ENCODE measurements at regions not wholly inside any gene's neighbourhood (a gene's known extent, or its start where the extent isn't known, plus 50 kb on each side); places are given as distances from the start of the nearest gene placed in this dataset. TPM values are rescaled to one million over a fixed set of nuclear protein-coding genes. Genes with fewer than 3 reads are reported as not detected.

DNA sequence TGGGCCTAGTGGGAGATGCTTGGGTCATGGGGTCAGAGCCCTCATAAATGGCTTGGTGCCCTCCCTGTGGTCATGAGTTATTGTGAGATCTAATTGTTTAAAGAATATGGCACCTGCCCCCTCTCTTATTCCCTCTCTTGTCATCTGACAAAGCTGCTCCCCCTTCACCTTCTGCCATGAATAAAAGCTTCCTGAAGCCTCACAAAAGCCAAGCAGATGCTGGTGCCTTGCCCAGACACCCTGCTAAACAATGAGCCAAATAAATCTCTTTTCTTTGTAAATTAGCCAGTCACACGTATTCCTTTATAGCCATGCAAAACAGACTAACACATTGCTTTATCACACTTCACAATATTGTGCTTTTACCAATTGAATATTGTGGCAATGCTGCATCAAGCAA, 82.8 kb upstream of the PDE4D start:
- no peak overlapping the region for H3K27ac ChIP-seq (ENCODE audit: low read depth, low read length)
- no peaks in the 10 kb centered on the region for H3K9me3 ChIP-seq (ENCODE audit: control insufficient read depth, insufficient read depth, low read length)
- H3K4me1 ChIP-seq (ENCODE audit: control insufficient read depth, insufficient read depth, low read length), result no peaks in the 10 kb centered on the region
- H3K4me3 ChIP-seq (ENCODE audit: low read depth, low read length), result no peak overlapping the region
- no peaks in the 10 kb centered on the region for H3K36me3 ChIP-seq (ENCODE audit: control insufficient read depth, insufficient read depth, low read length)
- WGBS (ENCODE audit: insufficient coverage), result no CpG with 5 or more reads among the region's 1 CpG
- DNase-seq (ENCODE audit: low read depth in 4 of 6, low spot score in 6 of 6), result no peak
- H3K27me3 ChIP-seq (ENCODE audit: control insufficient read depth, insufficient read depth, low read length), result no peaks in the 10 kb centered on the region

DNA sequence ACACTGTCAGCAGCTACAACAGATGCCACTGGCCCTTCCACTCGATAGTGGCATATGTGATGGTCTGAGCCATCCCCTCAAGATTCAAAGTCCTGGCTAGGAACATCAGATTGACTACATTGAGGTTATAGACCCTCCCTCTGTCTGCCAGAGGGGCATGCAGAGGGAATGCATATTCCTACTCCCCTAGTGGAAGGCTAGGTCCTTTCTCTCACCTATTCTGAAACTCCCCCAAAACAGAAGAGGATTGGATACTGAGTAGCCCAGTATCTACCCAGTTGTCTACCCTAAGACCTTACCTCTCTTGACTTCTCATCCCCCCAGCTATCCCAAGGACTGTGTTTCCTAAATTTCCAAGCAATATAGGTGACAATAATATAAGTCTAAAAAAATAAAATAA, 78.5 kb upstream of the PDE4D start:
- no peaks in the 10 kb centered on the region for H3K9me3 ChIP-seq (ENCODE audit: control insufficient read depth, insufficient read depth, low read length)
- no peaks in the 10 kb centered on the region for H3K4me1 ChIP-seq (ENCODE audit: control insufficient read depth, insufficient read depth, low read length)
- no peak overlapping the region for H3K27ac ChIP-seq (ENCODE audit: low read depth, low read length)
- no peak overlapping the region for H3K4me3 ChIP-seq (ENCODE audit: low read depth, low read length)
- no peak for DNase-seq (ENCODE audit: low read depth in 4 of 6, low spot score in 6 of 6)
- 92% methylated on average over 1 of the region's 1 CpG for WGBS (ENCODE audit: insufficient coverage)
- no peaks in the 10 kb centered on the region for H3K36me3 ChIP-seq (ENCODE audit: control insufficient read depth, insufficient read depth, low read length)
- H3K27me3 ChIP-seq (ENCODE audit: control insufficient read depth, insufficient read depth, low read length), result no peaks in the 10 kb centered on the region

DNA sequence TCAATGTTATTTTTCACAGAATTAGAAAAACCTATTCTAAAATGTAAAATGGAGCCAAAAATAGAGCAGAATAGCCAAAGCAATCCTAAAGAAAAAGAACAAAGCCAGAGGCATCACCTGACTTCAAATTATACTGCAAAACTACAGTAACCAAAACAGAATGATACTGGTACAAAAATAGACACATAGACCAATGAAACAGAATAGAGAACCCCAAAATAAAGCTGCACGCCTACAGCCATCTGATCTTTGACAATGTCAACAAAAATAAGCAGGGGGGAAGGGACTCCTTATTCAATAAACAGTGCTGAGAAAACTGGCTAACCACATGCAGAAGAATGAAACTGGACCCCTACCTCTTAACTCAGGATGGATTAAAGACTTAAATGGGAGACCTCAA, 65.8 kb upstream of the PDE4D start:
- Histone ChIP-seq H3K36me3 (ENCODE audit: control insufficient read depth, insufficient read depth, low read length) (no peaks in the 10 kb centered on the region), H3K27ac (ENCODE audit: low read depth, low read length) (no peak overlapping the region), H3K4me3 (ENCODE audit: low read depth, low read length) (no peak overlapping the region), H3K27me3 (ENCODE audit: control insufficient read depth, insufficient read depth, low read length) (no peaks in the 10 kb centered on the region), H3K4me1 (ENCODE audit: control insufficient read depth, insufficient read depth, low read length) (no peaks in the 10 kb centered on the region), H3K9me3 (ENCODE audit: control insufficient read depth, insufficient read depth, low read length) (no peaks in the 10 kb centered on the region)
- DNase-seq (ENCODE audit: low read depth in 4 of 6, low spot score in 6 of 6), result no peak
- WGBS (ENCODE audit: insufficient coverage), result no CpG with 5 or more reads among the region's 1 CpG

DNA sequence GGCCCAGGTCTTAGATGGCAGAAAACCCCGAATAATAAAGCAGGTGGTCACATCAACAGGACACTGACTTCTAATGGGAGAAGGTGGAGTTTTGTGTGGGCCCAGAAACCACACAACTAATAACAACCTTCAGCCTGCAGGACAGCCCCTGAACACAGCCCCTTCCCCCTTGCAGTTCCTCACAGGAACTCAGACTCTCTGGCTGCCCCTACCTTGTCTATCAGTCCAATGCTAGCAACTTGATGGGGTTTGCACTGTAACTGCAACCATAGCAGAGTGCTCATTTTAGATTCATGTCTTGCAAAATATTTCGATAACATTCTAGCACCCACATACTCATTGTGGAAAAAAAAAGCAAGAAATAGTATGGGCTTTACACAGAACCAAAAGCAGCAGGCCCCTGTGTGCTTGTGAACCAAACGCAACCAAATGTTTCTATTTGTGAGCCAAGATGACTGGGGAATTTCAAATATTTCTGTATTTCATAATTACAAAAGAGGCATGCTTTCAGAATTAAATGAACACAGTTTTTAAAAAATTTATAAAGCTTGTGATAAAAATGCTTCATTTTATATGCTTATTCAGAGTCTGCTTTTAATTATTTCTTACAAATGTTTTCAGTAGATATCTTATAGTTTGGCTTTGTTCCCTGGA, 62.7 kb upstream of the PDE4D start:
- peak in 1 of 6 donors; percentile 57 for DNase-seq (ENCODE audit: low read depth in 4 of 6, low spot score in 6 of 6)
- Histone ChIP-seq H3K27ac (ENCODE audit: low read depth, low read length) (no peak overlapping the region), H3K4me3 (ENCODE audit: low read depth, low read length) (no peak overlapping the region), H3K27me3 (ENCODE audit: control insufficient read depth, insufficient read depth, low read length) (no peaks in the 10 kb centered on the region), H3K36me3 (ENCODE audit: control insufficient read depth, insufficient read depth, low read length) (no peaks in the 10 kb centered on the region), H3K9me3 (ENCODE audit: control insufficient read depth, insufficient read depth, low read length) (no peaks in the 10 kb centered on the region), H3K4me1 (ENCODE audit: control insufficient read depth, insufficient read depth, low read length) (no peaks in the 10 kb centered on the region)
- WGBS (ENCODE audit: insufficient coverage), result no CpG with 5 or more reads among the region's 3 CpGs

DNA sequence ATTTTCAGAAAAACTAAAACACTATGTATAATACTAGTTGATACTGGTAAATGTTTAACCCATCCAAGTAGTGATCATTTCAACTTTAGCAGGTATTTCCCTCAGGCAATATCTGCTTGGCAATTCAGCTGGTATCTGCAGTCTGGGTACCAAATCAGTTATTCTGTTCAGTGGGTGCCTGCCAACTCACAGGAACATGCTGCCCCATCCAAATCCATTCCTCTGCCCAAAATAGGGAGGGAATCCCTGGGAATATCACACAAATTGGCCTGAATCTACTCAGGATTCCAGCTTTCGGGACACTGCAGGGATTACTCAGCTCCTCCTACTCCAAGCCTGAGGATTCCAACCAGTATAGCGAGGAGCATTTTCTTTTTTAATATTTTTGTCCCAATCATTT, 61.7 kb upstream of the PDE4D start:
- Histone ChIP-seq H3K9me3 (ENCODE audit: control insufficient read depth, insufficient read depth, low read length) (no peaks in the 10 kb centered on the region), H3K27ac (ENCODE audit: low read depth, low read length) (no peak overlapping the region), H3K4me1 (ENCODE audit: control insufficient read depth, insufficient read depth, low read length) (no peaks in the 10 kb centered on the region), H3K27me3 (ENCODE audit: control insufficient read depth, insufficient read depth, low read length) (no peaks in the 10 kb centered on the region), H3K36me3 (ENCODE audit: control insufficient read depth, insufficient read depth, low read length) (no peaks in the 10 kb centered on the region), H3K4me3 (ENCODE audit: low read depth, low read length) (no peak overlapping the region)
- peak in 2 of 6 donors; percentile 7 to 45 for DNase-seq (ENCODE audit: low read depth in 4 of 6, low spot score in 6 of 6)
- no CpG with 5 or more reads among the region's 2 CpGs for WGBS (ENCODE audit: insufficient coverage)

DNA sequence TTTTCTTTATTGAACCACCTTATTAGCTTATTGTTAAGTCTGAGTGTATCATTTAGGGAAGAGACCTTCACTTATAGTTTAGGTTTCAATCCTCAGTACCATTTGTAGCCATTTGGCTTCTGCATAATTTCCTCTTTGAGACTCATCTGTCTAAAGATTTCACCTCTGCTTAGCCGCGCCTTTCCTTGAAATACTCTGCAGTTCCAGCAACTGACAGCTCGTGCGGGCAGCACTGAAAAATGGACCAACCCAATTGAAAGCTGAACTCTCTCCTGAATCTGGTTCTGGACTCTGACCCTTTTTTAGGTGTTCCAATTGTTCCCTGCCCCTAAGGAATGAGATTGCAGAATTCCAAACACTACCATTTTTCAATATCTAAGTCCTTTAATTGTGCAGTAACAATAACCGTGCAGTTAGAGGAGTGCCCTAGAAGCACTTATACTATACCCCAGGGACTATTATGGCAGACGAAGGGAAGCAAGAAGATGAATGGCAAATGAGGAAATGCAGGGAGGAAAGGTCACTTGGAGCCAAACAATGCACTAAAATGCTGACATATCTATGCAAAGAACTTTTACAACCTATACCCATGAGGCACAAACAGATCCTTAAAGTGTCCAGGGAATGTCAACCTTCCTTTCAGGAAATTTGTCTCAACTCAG, 50.1 kb upstream of the PDE4D start:
- DNase-seq (ENCODE audit: low read depth in 4 of 6, low spot score in 6 of 6), result no peak
- H3K27me3 ChIP-seq (ENCODE audit: control insufficient read depth, insufficient read depth, low read length), result no peaks in the 10 kb centered on the region
- H3K36me3 ChIP-seq (ENCODE audit: control insufficient read depth, insufficient read depth, low read length), result no peaks in the 10 kb centered on the region
- no peaks in the 10 kb centered on the region for H3K9me3 ChIP-seq (ENCODE audit: control insufficient read depth, insufficient read depth, low read length)
- no peaks in the 10 kb centered on the region for H3K4me1 ChIP-seq (ENCODE audit: control insufficient read depth, insufficient read depth, low read length)
- no peak overlapping the region for H3K27ac ChIP-seq (ENCODE audit: low read depth, low read length)
- WGBS (ENCODE audit: insufficient coverage), result 84% methylated on average over 5 of the region's 6 CpGs
- no peak overlapping the region for H3K4me3 ChIP-seq (ENCODE audit: low read depth, low read length)

Small RNA genes lying in the stretch of these regions (small RNA-seq; reads per million reads assigned to genes)
- not detected for gene RNU6-806P (ENCODE audit: low replicate concordance)
